ENCODE measurements at regions not wholly inside any gene's neighbourhood (a gene's known extent, or its start where the extent isn't known, plus 50 kb on each side); places are given as distances from the start of the nearest gene placed in this dataset.

- peaks cover 52% of the 10 kb centered on the region for H3K79me2 ChIP-seq (ENCODE audit: insufficient read depth, low read length)
- Mint-ChIP-seq H3K4me3 (ENCODE audit: unreplicated experiment) (no peak overlapping the region), H3K27ac (ENCODE audit: unreplicated experiment) (no peak overlapping the region), H3K9me3 (ENCODE audit: unreplicated experiment) (no peaks in the 10 kb centered on the region), H3K4me1 (ENCODE audit: low read depth, unreplicated experiment) (peaks cover 7% of the 10 kb centered on the region), H3K36me3 (ENCODE audit: low read depth, unreplicated experiment) (peaks cover 9% of the 10 kb centered on the region), H3K27me3 (ENCODE audit: low read depth, unreplicated experiment) (no peaks in the 10 kb centered on the region)
- no peak overlapping the region for H3K27ac ChIP-seq (ENCODE audit: low read depth, low read length)
- no peak overlapping the region for H3K4me3 ChIP-seq (ENCODE audit: insufficient read depth, low read depth, low read length)
- no peak overlapping the region for H3K4me2 ChIP-seq (ENCODE audit: low read length)
- H4K20me1 ChIP-seq (ENCODE audit: insufficient read depth, low read length) = peaks cover 97% of the 10 kb centered on the region
- no peak overlapping the region for H3K9ac ChIP-seq (ENCODE audit: low read length)
- H3K4me1 ChIP-seq (ENCODE audit: insufficient read depth, low read length) = no peaks in the 10 kb centered on the region
- DNase-seq (ENCODE audit: low read depth) = no peak
- H2AFZ ChIP-seq (ENCODE audit: low read depth, low read length) = no peak overlapping the region
- no peak for TF ChIP-seq CTCF (IDR thresholded peaks at IDR 0.05; ENCODE audit: insufficient read depth, low read depth, low read length)
- TF ChIP-seq EZH2 (IDR thresholded peaks at IDR 0.05; ENCODE audit: insufficient read depth, low read length) = no peak
- no peak for FAIRE-seq
- no peaks in the 10 kb centered on the region for H3K9me3 ChIP-seq (ENCODE audit: insufficient read depth, low read depth, low read length)
- H3K27me3 ChIP-seq (ENCODE audit: insufficient read depth, low read length) = no peaks in the 10 kb centered on the region
- H3K36me3 ChIP-seq (ENCODE audit: insufficient read depth, low read length) = peaks cover 7% of the 10 kb centered on the region
Observed at GRCh38 chr22:42217752-42218280, 52.6 kb downstream of the TCF20 start.

GRCh38 chr22:42217019-42217751 is 53.3 kb downstream of the TCF20 start:
- H3K9ac ChIP-seq (ENCODE audit: low read length) = no peak overlapping the region
- peaks cover 7% of the 10 kb centered on the region for H3K4me1 Mint-ChIP-seq (ENCODE audit: low read depth, unreplicated experiment)
- no peaks in the 10 kb centered on the region for H3K27me3 ChIP-seq (ENCODE audit: insufficient read depth, low read length)
- H3K4me1 ChIP-seq (ENCODE audit: insufficient read depth, low read length) = no peaks in the 10 kb centered on the region
- FAIRE-seq (no peak), DNase-seq (ENCODE audit: low read depth) (no peak)
- no peak overlapping the region for H3K4me3 Mint-ChIP-seq (ENCODE audit: unreplicated experiment)
- H3K27me3 Mint-ChIP-seq (ENCODE audit: low read depth, unreplicated experiment) = no peaks in the 10 kb centered on the region
- H3K36me3 ChIP-seq (ENCODE audit: insufficient read depth, low read length) = peaks cover 7% of the 10 kb centered on the region
- peaks cover 15% of the 10 kb centered on the region for H3K36me3 Mint-ChIP-seq (ENCODE audit: low read depth, unreplicated experiment)
- no peak overlapping the region for H3K27ac Mint-ChIP-seq (ENCODE audit: unreplicated experiment)
- H3K9me3 Mint-ChIP-seq (ENCODE audit: unreplicated experiment) = no peaks in the 10 kb centered on the region
- no peak overlapping the region for H3K27ac ChIP-seq (ENCODE audit: low read depth, low read length)
- no peak overlapping the region for H2AFZ ChIP-seq (ENCODE audit: low read depth, low read length)
- TF ChIP-seq EZH2 (IDR thresholded peaks at IDR 0.05; ENCODE audit: insufficient read depth, low read length) (no peak), CTCF (IDR thresholded peaks at IDR 0.05; ENCODE audit: insufficient read depth, low read depth, low read length) (no peak)
- peaks cover 96% of the 10 kb centered on the region for H4K20me1 ChIP-seq (ENCODE audit: insufficient read depth, low read length)
- peaks cover 47% of the 10 kb centered on the region for H3K79me2 ChIP-seq (ENCODE audit: insufficient read depth, low read length)
- no peaks in the 10 kb centered on the region for H3K9me3 ChIP-seq (ENCODE audit: insufficient read depth, low read depth, low read length)
- H3K4me3 ChIP-seq (ENCODE audit: insufficient read depth, low read depth, low read length) = no peak overlapping the region
- no peak overlapping the region for H3K4me2 ChIP-seq (ENCODE audit: low read length)

Measured in astrocyte (in vitro differentiated cells and primary cell).